GM12892 (cell line): ENCODE measurements at regions not wholly inside any gene's neighbourhood (a gene's known extent, or its start where the extent isn't known, plus 50 kb on each side); places are given as distances from the start of the nearest gene placed in this dataset.

Experiments
- POLR2A ChIP-seq: IDR thresholded peaks from 2 replicates; pipeline ENCODE4 v1.6.1; 2011; ENCODE audit warnings: low read depth, low read length, control low read depth
- POLR2AphosphoS5 ChIP-seq: IDR thresholded peaks from 2 replicates; pipeline ENCODE4 v1.6.1; 2011; ENCODE audit warnings: low read depth, low read length, control low read depth

DNA sequence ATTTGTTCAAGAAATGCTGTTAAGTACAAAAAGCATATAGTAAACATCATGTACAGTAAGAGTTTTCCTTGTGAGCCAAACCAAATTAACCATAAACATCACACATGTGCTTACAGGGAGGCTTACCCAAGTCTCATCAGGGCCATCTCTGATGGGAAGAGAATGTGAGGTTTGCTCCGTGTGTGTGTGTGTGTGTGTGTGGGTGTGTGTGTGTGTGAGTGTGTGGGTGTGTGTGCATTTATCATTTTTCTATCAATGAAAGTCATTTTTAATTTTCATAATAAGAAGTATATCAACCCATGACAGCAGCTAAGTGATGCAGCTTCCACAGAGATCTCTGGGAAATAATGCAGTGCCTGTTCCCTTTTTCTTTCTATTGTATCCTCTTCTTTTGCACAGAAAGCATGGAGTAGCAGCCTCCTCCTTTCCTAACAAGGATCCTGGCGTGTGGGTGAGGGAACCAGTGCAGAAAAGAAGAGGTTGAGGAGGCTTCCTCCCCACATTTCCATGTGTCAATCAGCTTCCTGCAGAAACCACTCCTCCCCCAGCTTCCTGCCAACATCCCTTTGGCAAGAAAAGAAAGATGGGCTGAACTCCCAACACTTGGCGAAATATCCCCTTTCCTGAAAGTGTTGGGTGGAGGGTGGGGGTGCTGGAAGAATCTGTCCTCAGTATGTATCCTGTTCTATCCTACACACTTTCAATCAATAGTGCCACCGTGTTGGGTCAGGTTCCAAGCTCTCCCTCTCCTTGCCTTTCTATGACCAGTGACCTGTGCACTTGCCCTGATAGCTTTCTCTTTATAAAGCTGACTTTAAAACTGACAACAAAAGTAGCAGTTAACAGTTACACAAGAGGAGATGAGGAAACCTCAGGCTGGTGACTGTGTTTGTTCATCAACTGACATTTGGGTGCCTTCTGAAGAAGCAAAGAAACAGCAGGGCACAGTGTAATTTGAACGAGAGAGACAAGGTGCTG lies 251.8 kb upstream of the CITED2 start:
- TF ChIP-seq POLR2AphosphoS5 (no peak), POLR2A (no peak)
